NCI-H2107 treated with DMSO at 0.1 percent for 48 hours (cell line): ENCODE measurements at regions not wholly inside any gene's neighbourhood (a gene's known extent, or its start where the extent isn't known, plus 50 kb on each side); places are given as distances from the start of the nearest gene placed in this dataset.
"Not testable (repeated sequence)": the region's sequence is repeated elsewhere in the genome, so short reads cannot be mapped to it uniquely, and the experiment has no call there.

Experiments used
- DNase-seq: peaks from one replicate; lab custom pipeline; 2025; ENCODE audit not compliant: unreplicated experiment; lab: John Stamatoyannopoulos, UW

DNA sequence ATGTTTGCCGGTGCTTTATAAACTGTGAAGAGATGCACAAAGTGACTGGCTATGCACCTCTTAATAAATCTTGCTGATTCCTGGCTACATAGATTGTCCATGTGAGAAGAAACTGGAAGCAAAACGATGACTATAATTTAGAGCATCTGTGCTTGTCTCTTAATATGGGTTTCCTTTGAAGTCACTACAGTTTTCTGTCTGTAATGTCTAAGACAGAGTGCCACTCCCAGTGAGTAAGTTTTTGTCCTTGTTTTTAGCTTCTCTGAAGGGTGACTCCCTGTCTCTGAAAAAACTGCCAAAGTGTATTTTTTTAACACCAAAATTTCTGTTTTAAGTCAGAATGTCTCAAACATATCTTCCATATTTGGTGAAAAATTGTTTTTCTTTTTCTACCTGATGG is 175.1 kb downstream of the FASLG start:
- DNase-seq = no peak

DNA sequence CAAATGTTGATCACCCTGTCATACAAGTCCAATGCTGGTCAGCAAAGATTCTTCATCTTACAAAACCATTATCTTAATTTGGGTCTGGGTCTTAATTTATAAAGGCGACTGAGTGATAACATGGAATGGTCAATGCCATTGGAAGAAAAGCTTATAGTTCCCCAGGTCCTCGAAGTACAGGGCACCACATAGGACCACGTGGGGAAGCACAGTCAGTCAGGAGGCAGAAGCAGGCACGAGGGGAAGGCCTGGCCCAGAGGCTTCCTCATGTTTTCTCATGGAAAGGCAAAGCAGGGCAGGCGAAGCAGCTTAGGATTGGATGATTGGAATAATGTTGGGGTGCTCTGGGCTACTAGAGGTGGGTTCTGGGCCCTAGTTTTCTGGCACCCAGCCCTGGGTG is 175.7 kb downstream of the FASLG start:
- DNase-seq = no peak

DNA sequence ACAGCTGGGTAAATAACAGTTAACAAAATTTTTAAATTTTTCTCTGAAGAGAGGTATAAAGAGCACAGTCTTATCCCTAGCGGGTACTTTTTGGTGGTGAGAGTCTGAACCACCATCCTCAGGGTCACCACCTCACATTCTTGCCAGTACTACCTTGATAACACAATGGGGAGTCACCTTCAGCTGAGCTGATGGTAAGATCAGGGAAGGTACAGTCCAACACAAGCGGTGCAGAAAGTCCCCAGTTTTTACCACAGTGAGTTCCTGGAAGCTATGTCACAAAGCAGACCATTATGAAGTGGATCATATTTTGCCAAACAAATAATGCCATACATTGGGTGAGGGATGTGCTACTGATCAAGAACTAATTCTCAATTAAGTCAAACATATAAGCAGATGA is 176.9 kb downstream of the FASLG start:
- DNase-seq = no peak

DNA sequence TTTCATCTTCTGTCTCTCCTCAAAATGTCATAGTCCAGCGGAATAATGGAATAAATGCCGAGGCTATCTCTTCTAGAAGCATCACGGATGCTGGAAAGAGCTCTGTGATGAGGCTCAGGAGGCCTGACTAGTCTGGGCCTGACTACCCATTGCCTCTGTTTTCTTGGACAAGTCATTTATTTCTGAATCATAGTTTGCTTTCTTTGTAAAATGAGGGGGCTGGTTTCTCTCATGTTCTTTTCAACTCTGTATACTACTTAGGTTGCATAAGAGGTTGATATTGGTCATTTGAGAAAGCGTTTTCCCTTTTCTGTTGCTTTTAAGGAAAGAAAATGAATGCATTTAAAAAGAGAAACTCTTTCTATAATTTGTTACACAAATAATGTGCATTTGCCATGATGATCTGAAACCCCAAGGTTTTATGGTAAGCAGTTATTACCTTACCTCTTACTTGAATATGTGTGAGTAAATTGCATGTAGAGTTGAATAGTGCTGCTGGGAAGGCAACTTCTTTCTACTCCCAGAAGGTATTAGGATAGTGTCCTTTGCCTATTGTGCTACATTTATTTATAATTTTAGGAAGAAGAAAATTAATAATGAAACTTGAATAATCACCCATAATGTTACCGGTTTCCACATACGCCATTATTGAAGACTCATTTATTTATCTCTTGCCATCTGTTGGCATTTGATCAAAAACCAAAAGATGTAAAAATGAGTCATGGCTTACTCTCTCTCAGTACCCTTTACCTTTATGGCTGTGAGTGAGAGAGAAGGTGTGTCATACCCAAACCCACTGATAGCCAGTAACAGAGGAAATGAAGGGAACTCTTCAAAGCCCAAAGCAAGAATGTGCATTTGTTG is 179.1 kb downstream of the FASLG start:
- DNase-seq = no peak

DNA sequence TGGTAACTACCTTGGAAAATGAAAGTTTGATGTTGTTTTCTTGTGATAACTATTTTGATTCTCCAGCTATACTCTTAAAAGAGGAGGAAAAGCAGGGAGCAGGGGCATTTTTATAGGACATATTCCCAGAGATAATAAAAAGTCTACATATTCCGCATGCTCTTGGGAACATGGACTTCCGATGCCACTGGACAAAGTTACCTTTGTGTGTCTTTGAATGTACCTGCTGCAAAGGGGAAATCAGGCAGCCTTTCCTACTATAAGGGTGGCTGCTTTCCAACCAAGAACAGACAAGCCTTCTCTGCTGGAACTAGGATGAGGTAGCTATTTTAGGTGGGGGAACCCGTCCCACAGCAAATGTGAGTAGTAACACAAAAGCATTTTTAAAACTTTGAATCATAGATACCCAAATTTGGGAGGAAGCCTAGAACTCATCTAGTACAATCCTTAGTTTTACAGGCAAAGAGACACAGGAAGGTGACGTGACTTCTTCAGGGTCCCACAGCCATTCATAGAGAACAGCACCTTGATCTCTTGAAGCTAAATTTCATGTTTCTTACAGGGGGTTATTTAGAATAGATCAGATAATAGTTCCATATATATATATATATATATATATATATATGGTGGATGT is 179.9 kb downstream of the FASLG start:
- no peak for DNase-seq

DNA sequence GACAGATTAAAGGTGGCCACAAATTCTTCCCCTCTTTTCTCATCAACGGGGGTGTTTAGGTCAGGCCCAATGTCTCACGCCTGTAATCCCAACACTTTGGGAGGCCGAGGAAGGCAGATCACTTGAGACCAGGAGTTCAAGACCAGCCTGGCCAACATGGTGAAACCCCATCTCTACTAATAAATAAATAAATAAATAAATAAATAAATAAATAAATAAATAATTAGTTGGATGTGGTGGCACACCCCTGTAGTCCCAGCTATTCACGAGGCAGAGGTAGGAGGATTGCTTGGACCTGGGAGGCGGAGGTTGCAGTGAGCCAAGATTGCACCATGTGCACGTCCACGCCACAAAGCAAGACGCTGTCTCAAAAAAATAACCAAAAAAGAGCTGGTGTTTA is 180.7 kb downstream of the FASLG start:
- not testable (repeated sequence) for DNase-seq

DNA sequence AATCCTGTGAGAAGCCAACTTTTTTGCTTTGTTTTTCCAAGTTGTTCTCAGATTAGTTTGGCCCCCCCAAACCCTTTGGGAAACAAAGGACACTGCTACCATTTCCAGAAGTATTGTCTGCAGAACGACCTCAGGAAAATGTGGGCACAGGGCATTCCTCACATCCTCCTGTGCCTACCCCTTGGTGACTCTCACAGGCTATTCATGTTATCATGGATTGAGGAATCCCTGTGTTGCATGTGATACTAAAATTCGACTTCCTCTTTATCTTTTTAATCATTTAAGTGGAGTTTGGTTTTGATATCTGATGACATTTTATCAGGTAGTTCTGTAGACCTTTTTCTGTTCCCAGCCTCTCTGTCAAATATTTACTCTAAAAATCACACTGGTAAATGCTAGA is 184.5 kb downstream of the FASLG start:
- no peak for DNase-seq

DNA sequence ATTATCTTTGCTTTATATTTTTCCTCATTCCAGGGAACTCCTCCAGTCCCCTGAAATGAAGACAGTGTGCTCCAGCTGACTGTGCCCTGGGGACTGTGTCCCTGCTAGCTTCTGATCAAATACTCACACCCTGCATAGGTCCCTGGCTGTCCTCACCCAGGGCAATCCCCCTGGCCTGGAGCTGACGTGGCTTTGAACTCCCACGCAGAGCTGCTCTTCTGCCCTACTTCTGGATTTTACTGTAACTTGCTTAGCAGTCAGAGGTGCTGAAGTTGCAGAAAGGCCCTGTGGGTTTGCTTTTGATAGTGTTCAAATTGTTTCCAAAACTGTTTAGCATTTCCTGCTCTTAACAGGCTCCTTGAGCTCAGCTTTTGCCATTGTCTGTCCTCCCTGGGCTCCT is 186.5 kb downstream of the FASLG start:
- no peak for DNase-seq

DNA sequence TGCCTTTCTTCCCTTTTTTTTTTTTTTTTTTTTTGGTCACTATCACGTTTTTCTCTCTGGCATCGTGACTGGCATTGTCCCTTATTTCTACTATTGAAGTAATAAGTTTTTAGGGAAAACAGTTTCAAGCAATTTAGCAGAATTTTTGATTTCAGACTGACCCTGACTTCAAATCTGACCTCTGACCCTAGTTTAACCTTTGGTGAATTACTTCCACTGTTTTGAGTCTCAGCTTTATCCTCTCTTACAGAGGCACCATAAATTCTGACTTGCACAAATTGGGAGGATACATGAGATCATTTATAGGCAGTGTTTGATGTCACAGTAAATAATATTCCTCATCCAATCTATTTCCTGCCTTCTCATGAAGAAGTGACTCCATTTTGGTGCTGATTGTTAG is 187.0 kb downstream of the FASLG start:
- no peak for DNase-seq

DNA sequence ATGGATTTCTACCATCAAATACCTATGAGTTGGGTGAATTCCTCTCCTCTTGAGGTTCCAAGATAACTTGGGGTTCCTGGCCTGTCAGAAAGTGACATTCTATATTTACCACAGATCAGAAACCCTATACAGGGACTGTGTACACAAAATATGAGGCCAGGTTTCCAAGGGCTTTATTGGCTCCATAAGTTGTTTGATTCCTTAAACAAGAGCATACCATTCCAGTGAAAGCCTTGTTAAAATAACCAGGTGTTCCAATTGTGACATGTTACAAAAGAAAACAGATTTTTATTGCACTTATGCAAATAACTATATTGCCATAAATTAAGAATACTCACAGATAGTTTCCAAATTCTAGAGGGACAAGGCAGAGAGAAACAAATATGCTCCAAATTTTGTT is 188.9 kb downstream of the FASLG start:
- DNase-seq = not testable (repeated sequence)

DNA sequence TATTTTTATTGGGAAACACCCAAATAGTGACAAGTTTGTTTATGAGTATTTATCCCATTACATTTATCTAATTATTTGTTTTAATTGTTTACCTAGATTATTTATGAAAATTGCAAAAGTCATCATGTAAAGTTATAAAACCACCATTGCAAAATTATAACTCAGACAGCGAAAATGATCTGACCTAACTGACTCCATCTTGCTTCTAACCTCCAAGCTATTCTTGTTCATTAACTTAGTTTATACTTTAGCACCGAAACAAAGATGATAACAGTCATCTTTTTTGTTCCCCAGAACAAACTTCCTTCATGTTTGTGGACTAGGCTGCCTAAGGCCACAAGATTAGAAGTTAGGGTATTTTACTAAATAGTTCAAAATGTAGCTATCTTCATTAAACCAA is 190.8 kb downstream of the FASLG start:
- no peak for DNase-seq

DNA sequence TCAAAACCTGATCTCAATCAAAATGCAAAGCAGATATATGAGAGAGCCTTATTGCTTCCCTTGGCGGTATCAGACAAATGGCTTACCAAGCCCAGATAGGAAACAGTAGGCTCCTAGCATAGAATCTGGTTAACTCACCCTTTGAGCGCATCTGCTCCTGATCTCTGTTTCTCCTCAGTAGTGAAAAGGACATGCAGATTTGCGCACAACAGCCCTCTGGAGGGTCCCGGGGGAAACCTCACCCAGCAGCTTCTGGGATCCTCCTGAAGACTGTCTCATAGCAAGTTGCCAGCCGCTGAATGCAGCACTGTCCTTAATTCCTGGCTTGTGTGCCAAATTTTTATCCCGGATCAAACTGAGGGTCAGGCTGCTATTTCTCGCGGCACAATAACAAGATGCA is 192.2 kb downstream of the FASLG start:
- no peak for DNase-seq

DNA sequence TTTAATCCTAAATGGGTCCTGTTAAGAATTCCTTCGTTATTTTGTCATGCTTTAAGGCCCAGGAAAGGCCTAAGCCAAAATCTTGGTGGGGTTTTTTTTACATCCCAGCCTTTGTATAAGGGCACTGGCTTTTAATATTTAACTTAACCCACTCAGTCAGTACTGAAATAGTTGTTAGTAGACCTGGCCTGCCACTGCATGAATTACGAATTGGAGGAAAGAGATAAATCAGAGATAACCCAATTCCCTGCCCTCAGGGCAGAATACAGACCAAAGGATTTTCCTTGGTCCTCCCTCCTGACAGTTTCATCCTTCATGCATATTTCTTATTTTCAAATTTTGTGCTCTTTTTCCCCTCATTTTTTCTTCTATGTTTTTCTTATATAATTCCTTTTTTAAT is 193.0 kb downstream of the FASLG start:
- no peak for DNase-seq

DNA sequence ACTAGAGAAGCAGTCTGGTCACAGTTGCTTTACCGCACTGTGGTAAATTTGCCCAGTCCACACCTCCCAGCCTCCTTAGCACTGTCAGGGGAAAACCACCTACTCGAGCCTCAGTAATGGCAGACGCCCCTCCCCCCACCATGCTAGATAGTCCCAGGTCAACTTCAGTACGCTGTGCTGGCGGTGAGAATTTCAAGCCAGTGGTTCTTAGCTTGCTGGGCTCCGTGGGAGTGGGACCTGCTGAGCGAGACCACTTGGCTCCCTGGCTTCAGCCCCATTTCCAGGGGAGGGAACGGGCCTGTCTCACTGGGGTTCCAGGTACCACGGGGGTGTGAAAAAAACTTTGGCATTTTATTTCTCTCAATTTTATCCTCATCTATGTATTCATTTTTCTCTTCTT is 194.8 kb downstream of the TNFSF18 start:
- DNase-seq = not testable (repeated sequence)

DNA sequence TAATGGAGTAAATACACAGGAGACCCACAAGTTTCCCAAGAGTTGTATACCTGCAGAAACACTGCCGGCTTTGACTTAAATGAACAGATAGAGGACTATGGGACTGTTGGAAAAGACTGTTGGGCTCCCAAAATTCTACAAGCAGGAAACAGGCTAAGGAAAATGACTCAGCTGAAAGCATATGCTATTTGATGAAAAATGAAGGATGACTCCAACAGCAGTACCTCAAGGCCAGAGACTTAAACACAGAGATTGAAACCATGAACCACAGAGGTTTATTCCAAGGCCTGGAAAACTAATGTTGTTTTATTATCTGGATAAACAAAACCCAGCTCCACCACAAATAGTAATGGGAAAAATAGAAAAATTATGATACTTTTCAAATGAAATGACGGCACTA is 187.7 kb downstream of the TNFSF18 start:
- no peak for DNase-seq

DNA sequence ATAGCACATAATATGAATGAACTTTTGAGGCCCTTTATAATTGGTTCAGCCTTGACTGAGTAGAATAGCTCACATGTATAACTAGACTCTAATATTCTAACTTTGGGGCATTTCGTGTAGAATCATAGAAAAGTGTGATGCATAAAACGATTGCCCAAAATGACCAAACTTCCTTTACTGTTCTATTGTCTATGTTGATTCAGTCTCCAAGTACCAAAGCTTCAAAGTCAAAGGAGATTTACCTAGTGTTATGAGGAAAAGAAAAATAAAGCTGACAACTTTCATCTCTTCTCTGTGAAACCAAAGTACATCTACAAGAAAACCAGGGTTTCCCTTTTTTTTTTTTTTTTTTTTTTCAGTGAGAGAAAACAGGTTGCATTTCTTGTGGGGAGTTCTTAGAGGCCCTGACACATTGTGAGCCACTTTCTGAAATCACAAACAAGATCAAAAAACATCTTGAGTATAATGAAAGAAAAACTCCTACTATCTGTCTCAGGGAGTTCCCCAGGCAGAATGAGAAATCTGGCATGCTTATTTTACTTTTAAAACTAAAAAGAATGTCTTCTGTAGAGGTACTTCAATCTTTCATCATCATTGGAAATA is 183.4 kb downstream of the TNFSF18 start:
- no peak for DNase-seq

DNA sequence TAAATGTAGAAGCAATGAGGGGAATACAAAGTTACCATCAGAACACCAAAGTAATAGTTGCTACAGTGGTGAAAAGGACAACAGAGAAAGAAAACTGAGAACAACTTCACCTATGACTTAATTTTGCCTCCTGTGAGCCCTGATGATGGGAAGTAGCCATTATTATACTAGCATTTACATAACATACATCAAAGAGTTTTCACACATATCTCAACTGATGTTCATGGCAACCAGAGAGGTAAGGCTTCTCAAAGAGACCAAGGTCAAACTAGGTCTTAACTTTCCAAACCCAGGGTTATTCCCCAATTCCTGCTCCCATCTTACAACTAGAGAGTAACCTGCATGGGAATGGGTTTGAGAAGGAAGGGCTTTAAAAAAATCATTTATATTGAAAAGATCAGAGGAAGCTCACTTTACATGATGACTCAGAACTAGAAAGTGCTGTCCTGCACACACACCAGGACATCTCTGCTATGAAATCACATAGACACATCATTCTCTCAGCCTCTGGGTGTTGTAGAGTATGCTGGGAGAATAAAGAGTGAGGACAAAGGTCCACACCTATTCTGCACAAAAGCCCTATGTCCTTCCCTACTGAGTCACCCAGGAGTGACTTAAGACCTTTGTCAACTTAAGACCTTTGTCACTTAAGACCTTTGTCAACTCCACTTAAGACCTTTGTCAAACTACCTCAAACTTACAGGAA is 179.7 kb downstream of the TNFSF18 start:
- DNase-seq = no peak

DNA sequence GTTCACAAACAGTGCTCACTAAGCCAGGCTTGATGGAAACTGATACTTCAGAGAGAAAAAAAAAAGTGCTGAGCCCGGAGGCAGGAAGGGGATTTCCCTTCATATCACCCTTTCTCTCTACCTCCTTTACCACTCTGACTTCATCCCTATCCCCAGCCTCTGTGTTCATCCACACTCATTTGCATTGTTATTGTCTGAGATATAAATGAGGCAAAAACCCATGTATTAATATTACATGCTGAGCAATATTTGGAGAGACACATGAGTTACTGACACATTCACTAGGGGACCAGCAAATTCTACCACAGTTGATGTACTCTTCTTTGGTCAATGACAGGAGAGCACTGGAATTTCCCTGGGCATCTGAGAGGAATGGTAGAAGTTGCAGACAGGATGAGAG is 175.8 kb downstream of the TNFSF18 start:
- no peak for DNase-seq

DNA sequence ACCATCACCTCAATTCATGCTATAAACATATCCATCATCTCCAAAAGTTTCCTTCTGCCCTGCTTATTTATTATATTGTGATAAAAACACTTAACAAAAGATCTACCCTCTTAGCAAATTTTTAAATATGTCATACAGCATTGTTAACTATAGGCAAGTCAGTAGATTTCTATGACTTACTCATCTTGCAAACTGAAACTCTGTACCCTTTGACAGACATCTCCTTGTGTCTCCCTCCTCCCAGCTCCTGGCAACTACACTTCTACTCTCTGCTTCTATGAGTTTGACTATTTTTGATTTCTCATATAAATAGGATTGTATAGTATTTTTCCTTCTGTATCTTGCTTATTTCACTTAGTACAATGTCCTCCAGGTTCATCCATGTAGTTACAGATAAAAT is 174.8 kb downstream of the TNFSF18 start:
- DNase-seq = no peak

DNA sequence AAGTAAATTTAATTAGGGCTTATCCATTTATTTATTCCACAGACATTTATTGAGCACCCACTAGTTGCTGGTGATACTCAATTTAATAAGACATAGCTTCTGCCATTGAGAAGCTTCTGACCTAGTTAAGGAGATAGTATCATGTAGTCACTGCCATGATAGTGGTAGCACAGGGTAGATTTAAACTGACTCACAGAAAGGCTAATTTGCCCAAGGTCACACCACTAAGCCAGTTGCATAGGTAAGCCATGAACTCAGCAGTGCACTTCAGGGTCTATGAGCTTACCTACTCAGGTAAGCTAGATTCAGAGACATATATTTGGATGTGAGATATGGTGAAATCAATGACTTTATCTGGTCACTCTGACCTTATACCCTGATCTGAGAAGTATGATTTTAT is 168.4 kb downstream of the TNFSF18 start:
- no peak for DNase-seq

DNA sequence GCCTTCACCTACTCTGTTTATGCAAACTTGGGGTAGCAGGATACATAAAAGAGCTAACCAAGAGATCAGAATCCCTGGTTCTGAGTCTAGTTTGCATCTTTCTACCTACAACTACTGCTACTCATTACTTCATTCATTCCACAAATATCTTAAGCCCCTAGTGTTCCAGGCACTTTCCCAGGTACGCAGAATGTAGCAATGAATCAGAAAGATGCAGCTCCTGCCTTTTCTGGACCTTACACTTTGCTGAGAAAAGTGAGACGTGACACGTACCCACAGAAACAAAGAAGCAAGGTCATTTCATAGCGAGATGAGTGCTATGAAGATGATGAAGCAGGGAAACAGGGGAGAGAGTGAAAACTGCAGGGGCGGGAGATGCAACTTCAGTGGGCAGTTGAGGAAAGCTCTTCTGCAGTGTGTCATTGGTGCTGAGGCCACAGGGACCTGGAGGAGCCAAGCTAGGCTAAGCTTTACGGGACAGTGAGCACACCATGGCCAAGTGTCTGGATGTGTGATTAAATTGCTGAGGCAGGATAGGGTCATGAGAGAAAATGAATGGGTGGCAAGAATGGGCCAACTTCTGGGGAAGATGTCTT is 167.9 kb downstream of the TNFSF18 start:
- DNase-seq = no peak
